ENCODE measurements at regions not wholly inside any gene's neighbourhood (a gene's known extent, or its start where the extent isn't known, plus 50 kb on each side); places are given as distances from the start of the nearest gene placed in this dataset.

- H3K27me3 ChIP-seq (ENCODE audit: insufficient read depth, low read depth) = no peaks in the 10 kb centered on the region
- H3K79me2 ChIP-seq (ENCODE audit: low read depth) = no peaks in the 10 kb centered on the region
- H4K20me1 ChIP-seq (ENCODE audit: insufficient read depth) = no peaks in the 10 kb centered on the region
- H3K4me3 ChIP-seq = no peak overlapping the region
- POLR2A ChIA-PET (ENCODE audit: unreplicated experiment) = no interaction called here
- no peak overlapping the region for H3K27ac ChIP-seq
- BruUV-seq (replicated peaks) = no TSS peak
- CTCF ChIA-PET = no interaction called here
- no peaks in the 10 kb centered on the region for H3K9me3 ChIP-seq (ENCODE audit: insufficient read depth, low read depth)
- H3F3A ChIP-seq (ENCODE audit: insufficient read depth, low read depth) = peaks cover 11% of the 10 kb centered on the region
- DNase-seq = no peak
- no peaks in the 10 kb centered on the region for H3K36me3 ChIP-seq (ENCODE audit: low read depth)
- no peak overlapping the region for H2AFZ ChIP-seq
- peaks cover 29% of the 10 kb centered on the region for H3K4me1 ChIP-seq (replicated peaks; ENCODE audit: insufficient read depth)
- intact Hi-C loops (cut with micrococcal nuclease; ENCODE audit: unreplicated experiment) = no loop called here
- H3K9me2 ChIP-seq (ENCODE audit: insufficient read depth) = no peaks in the 10 kb centered on the region
- TF ChIP-seq EZH2 (IDR thresholded peaks at IDR 0.05; ENCODE audit: low read depth) (no peak), CTCF (conservative IDR thresholded peaks at IDR 0.05) (no peak)
- no peak overlapping the region for H3K4me2 ChIP-seq
Observed at GRCh38 chr13:27847669-27848068, 55.4 kb downstream of the GSX1 start.

GRCh38 chr13:27851096-27851850 lies 59.0 kb downstream of the GSX1 start:
- Histone ChIP-seq H3K9me3 (ENCODE audit: insufficient read depth, low read depth) (no peaks in the 10 kb centered on the region), H3K4me3 (no peak overlapping the region), H2AFZ (peak overlapping the region; percentile 52; the same call in 1 of the 2 replicates), H3K4me2 (peak overlapping the region; percentile 67), H3K9me2 (ENCODE audit: insufficient read depth) (no peaks in the 10 kb centered on the region), H3K79me2 (ENCODE audit: low read depth) (no peaks in the 10 kb centered on the region), H3K27ac (peak overlapping the region; percentile 59), H3K27me3 (ENCODE audit: insufficient read depth, low read depth) (no peaks in the 10 kb centered on the region), H3F3A (ENCODE audit: insufficient read depth, low read depth) (peaks cover 11% of the 10 kb centered on the region), H3K36me3 (ENCODE audit: low read depth) (no peaks in the 10 kb centered on the region), H3K4me1 (replicated peaks; ENCODE audit: insufficient read depth) (peaks cover 49% of the 10 kb centered on the region), H4K20me1 (ENCODE audit: insufficient read depth) (no peaks in the 10 kb centered on the region)
- ChIA-PET CTCF (no interaction called here), POLR2A (ENCODE audit: unreplicated experiment) (no interaction called here)
- BruUV-seq (replicated peaks) = no TSS peak
- TF ChIP-seq CTCF (conservative IDR thresholded peaks at IDR 0.05) (no peak), EZH2 (IDR thresholded peaks at IDR 0.05; ENCODE audit: low read depth) (no peak)
- peak in 1 of 2 experiments; percentile 66 for DNase-seq
- intact Hi-C loops (cut with micrococcal nuclease; ENCODE audit: unreplicated experiment) = no loop called here

GRCh38 chr13:27852491-27852890 lies 60.2 kb downstream of the GSX1 start:
- Histone ChIP-seq H3K9me3 (ENCODE audit: insufficient read depth, low read depth) (no peaks in the 10 kb centered on the region), H3K4me1 (replicated peaks; ENCODE audit: insufficient read depth) (peaks cover 49% of the 10 kb centered on the region), H3K79me2 (ENCODE audit: low read depth) (no peaks in the 10 kb centered on the region), H3K4me2 (peak overlapping the region; percentile 67), H3K27ac (no peak overlapping the region), H2AFZ (no peak overlapping the region), H3F3A (ENCODE audit: insufficient read depth, low read depth) (peaks cover 11% of the 10 kb centered on the region), H3K4me3 (no peak overlapping the region), H4K20me1 (ENCODE audit: insufficient read depth) (no peaks in the 10 kb centered on the region), H3K36me3 (ENCODE audit: low read depth) (no peaks in the 10 kb centered on the region), H3K27me3 (ENCODE audit: insufficient read depth, low read depth) (no peaks in the 10 kb centered on the region), H3K9me2 (ENCODE audit: insufficient read depth) (no peaks in the 10 kb centered on the region)
- POLR2A ChIA-PET (ENCODE audit: unreplicated experiment) = no interaction called here
- TF ChIP-seq CTCF (conservative IDR thresholded peaks at IDR 0.05) (no peak), EZH2 (IDR thresholded peaks at IDR 0.05; ENCODE audit: low read depth) (no peak)
- CTCF ChIA-PET = interaction anchor here (0.5 kb wide), 1 partner anchor 322 kb away, joined by 3 read pairs; no protein-coding TSS in a partner anchor
- BruUV-seq (replicated peaks) = no TSS peak
- DNase-seq = no peak
- intact Hi-C loops (cut with micrococcal nuclease; ENCODE audit: unreplicated experiment) = no loop called here

Data from PC-9 (cell line).